ENCODE measurements at regions not wholly inside any gene's neighbourhood (a gene's known extent, or its start where the extent isn't known, plus 50 kb on each side); places are given as distances from the start of the nearest gene placed in this dataset.
A peak's percentile ranks its signal among the peaks of the same experiment; 100 is the strongest.

- FAIRE-seq, result peak; percentile 4
These were observed 104.0 kb downstream of the ACAA2 start for GRCh38 chr18:49709347-49709690.

More at GRCh38 chr18:49709347-49709690, 104.0 kb downstream of the ACAA2 start:
- Histone ChIP-seq H3K4me1 (ENCODE audit: control insufficient read depth, extremely low read depth, insufficient read depth, low read length) (peaks cover 3% of the 10 kb centered on the region), H3K9ac (replicated peaks; ENCODE audit: extremely low read depth, insufficient read depth, low read length) (no peak overlapping the region), H2AFZ (ENCODE audit: low read depth, low read length) (no peak overlapping the region), H3K4me2 (ENCODE audit: insufficient read depth, low read length) (no peak overlapping the region), H3K27me3 (ENCODE audit: control insufficient read depth in 2 of 2, insufficient read depth in 2 of 2, low read length in 2 of 2) (no peaks in the 10 kb centered on the region), H3K36me3 (ENCODE audit: control insufficient read depth in 2 of 2, extremely low read depth in 1 of 2, insufficient read depth in 2 of 2, low read length in 2 of 2) (no peaks in the 10 kb centered on the region), H3K79me2 (ENCODE audit: control insufficient read depth, insufficient read depth, low read length) (no peaks in the 10 kb centered on the region), H3K9me3 (replicated peaks; ENCODE audit: control insufficient read depth, insufficient read depth, low read length) (no peaks in the 10 kb centered on the region), H3K4me3 (replicated peaks in 1 of 3; ENCODE audit: insufficient read depth in 1 of 3, low read depth in 1 of 3, low read length in 3 of 3) (no peak overlapping the region), H4K20me1 (replicated peaks; ENCODE audit: control insufficient read depth, extremely low read depth, insufficient read depth, low read length) (no peaks in the 10 kb centered on the region), H3K27ac (ENCODE audit: insufficient read depth, low read depth, low read length) (no peak overlapping the region), H3K9me1 (replicated peaks; ENCODE audit: control insufficient read depth, extremely low read depth, insufficient read depth, low read length) (no peaks in the 10 kb centered on the region)
- intact Hi-C loops (cut with micrococcal nuclease) (no loop called here), dilution Hi-C loops (cut with MboI; ENCODE audit: extremely low pct_ligation_motif_present, low sequenced_read_pairs) (no loop called here)
- no peak for TF ChIP-seq CTCF (IDR thresholded peaks at IDR 0.05; ENCODE audit: extremely low read depth in 1 of 2, insufficient read depth in 1 of 2, low read depth in 1 of 2, low read length in 2 of 2)
- no peak for TF ChIP-seq EZH2 (IDR thresholded peaks at IDR 0.05; ENCODE audit: borderline replicate concordance, low read depth, low read length, severe bottlenecking)
- no peak for TF ChIP-seq FOS (IDR thresholded peaks at IDR 0.05; ENCODE audit: borderline replicate concordance, insufficient read depth, low read length)
- no peak for TF ChIP-seq GATA2 (IDR thresholded peaks at IDR 0.05; ENCODE audit: insufficient read depth, insufficient read length, low read depth, low read length)
- no peak for TF ChIP-seq JUN (IDR thresholded peaks at IDR 0.05; ENCODE audit: borderline replicate concordance, insufficient read depth, insufficient read length, low read depth)
- no peak for TF ChIP-seq MYC (IDR thresholded peaks at IDR 0.05; ENCODE audit: low read depth, low read length)
- no peak for TF ChIP-seq MAX (IDR thresholded peaks at IDR 0.05; ENCODE audit: insufficient read depth, insufficient read length)
- TF ChIP-seq POLR2AphosphoS5 (IDR thresholded peaks at IDR 0.05; ENCODE audit: insufficient read depth, low read depth, low read length), result no peak
- no peak for DNase-seq (ENCODE audit: low read depth, low spot score)
- ChIA-PET POLR2A (no interaction called here), CTCF (no interaction called here)
- no TSS peak for BruUV-seq (replicated peaks)
